Activated T-helper 1 cell treated with Interleukin-2 at 50 U/mL for 16 hours (primary cell): ENCODE measurements at regions not wholly inside any gene's neighbourhood (a gene's known extent, or its start where the extent isn't known, plus 50 kb on each side); places are given as distances from the start of the nearest gene placed in this dataset.
"Not testable (repeated sequence)": the region's sequence is repeated elsewhere in the genome, so short reads cannot be mapped to it uniquely, and the experiment has no call there.

ENCODE experiments used
- DNase-seq: peaks from one replicate; pipeline ENCODE4 v3.0.0-alpha.2; 2020; ENCODE audit warnings: low read depth

GRCh38 chrX:53883196-53883595 lies 161.1 kb downstream of the PHF8 start:
- no peak for DNase-seq

- DNase-seq: no peak
These were observed 161.9 kb downstream of the PHF8 start for GRCh38 chrX:53882331-53882730.

GRCh38 chrX:53880786-53881185 lies 163.5 kb downstream of the PHF8 start:
- not testable (repeated sequence) for DNase-seq

- no peak for DNase-seq
These were observed 173.4 kb upstream of the HUWE1 start for GRCh38 chrX:53859890-53860289.

GRCh38 chrX:53831662-53832635 lies 145.4 kb upstream of the HUWE1 start:
- DNase-seq: peak; percentile 13

- DNase-seq: no peak
These were observed 138.2 kb upstream of the HUWE1 start for GRCh38 chrX:53824686-53825085.

- DNase-seq: not testable (repeated sequence)
These were observed 131.6 kb upstream of the HUWE1 start for GRCh38 chrX:53818115-53818514.

GRCh38 chrX:53817548-53817947 lies 131.0 kb upstream of the HUWE1 start:
- no peak for DNase-seq

GRCh38 chrX:53813670-53814440 lies 127.3 kb upstream of the HUWE1 start:
- DNase-seq: no peak

GRCh38 chrX:53798281-53798680 lies 111.8 kb upstream of the HUWE1 start:
- no peak for DNase-seq

- no peak for DNase-seq
These were observed 109.1 kb upstream of the HUWE1 start for GRCh38 chrX:53795576-53795975.

GRCh38 chrX:53794181-53794580 lies 107.7 kb upstream of the HUWE1 start:
- no peak for DNase-seq

- no peak for DNase-seq
These were observed 82.3 kb upstream of the HUWE1 start for GRCh38 chrX:53768865-53769264.

- no peak for DNase-seq
These were observed 81.9 kb upstream of the HUWE1 start for GRCh38 chrX:53768451-53768850.

GRCh38 chrX:53767544-53767943 lies 81.0 kb upstream of the HUWE1 start:
- DNase-seq: no peak

GRCh38 chrX:53757181-53757580 lies 70.7 kb upstream of the HUWE1 start:
- not testable (repeated sequence) for DNase-seq

GRCh38 chrX:53746718-53747117 lies 60.2 kb upstream of the HUWE1 start:
- no peak for DNase-seq

GRCh38 chrX:53743244-53743643 lies 56.7 kb upstream of the HUWE1 start:
- no peak for DNase-seq

- DNase-seq: no peak
These were observed 51.9 kb upstream of the HUWE1 start for GRCh38 chrX:53738370-53738906.
